Sigmoid colon (tissue), 4 donors: ENCODE measurements at regions not wholly inside any gene's neighbourhood (a gene's known extent, or its start where the extent isn't known, plus 50 kb on each side); places are given as distances from the start of the nearest gene placed in this dataset.

Experiments used
- CTCF ChIP-seq, 4 experiments: fragments of 450-650 bp in 3 of 4; fragments of 200-600 bp in 1 of 4; IDR thresholded peaks; one replicate each; pipeline ENCODE4 v1.5.1; 2016 to 2019; ENCODE audit warnings: antibody characterized with exemption in 4 of 4, mild to moderate bottlenecking in 3 of 4, moderate library complexity in 2 of 4
- EP300 ChIP-seq, 4 donors: sonication (generic); formaldehyde crosslinking; IDR thresholded peaks; one replicate each; pipeline ENCODE4 v1.6.1; 2017; ENCODE audit warnings: antibody characterized with exemption in 4 of 4
- POLR2A ChIP-seq, 2 donors: fragments of 450-650 bp; IDR thresholded peaks; one replicate each; pipeline ENCODE4 v1.6.1; 2016; ENCODE audit warnings: antibody characterized with exemption in 2 of 2, mild to moderate bottlenecking in 2 of 2, moderate library complexity in 2 of 2

- TF ChIP-seq CTCF (IDR thresholded peaks at IDR 0.05) (no peak), EP300 (IDR thresholded peaks at IDR 0.05) (no peak), POLR2A (IDR thresholded peaks at IDR 0.05) (no peak)
Observed at GRCh38 chr14:101075801-101076413, 172.4 kb upstream of the RTL1 start.
